ENCODE measurements at regions not wholly inside any gene's neighbourhood (a gene's known extent, or its start where the extent isn't known, plus 50 kb on each side); places are given as distances from the start of the nearest gene placed in this dataset.

DNA sequence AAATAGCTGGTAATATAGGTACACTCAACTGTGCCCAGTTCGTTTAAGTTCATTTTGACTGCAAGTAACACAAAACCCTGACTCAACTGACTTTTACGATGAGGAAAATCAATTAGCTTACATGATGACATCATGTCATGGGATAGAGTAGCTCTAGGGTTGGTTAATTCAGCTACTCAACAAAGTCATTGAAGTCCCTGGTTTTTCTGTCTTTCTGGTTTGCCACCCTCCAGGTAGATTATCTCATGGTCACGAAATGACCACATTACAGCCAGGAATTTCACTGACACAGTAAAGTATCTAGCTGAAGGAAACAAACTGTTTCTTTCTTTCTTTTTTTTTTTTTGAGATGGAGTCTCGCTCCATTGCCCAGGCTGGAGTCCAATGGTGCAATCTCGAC lies 68.5 kb upstream of the FUT8 start:
- Histone ChIP-seq H2BK12ac (ENCODE audit: low read length) (no peak overlapping the region), H4K12ac (ENCODE audit: low read depth, low read length) (no peak overlapping the region), H3K27ac (ENCODE audit: low read depth, low read length) (no peak overlapping the region), H3K79me2 (ENCODE audit: control insufficient read depth, insufficient read depth, low read length, poor library complexity) (no peaks in the 10 kb centered on the region), H2AFZ (ENCODE audit: insufficient read depth, low read length, poor library complexity) (no peak overlapping the region), H3K4me2 (ENCODE audit: low read length) (no peak overlapping the region), H3K4me3 (ENCODE audit: low read depth, low read length) (no peak overlapping the region), H3K9ac (ENCODE audit: low read length) (no peak overlapping the region), H3K27me3 (ENCODE audit: insufficient read depth, low read length) (no peaks in the 10 kb centered on the region), H3K79me1 (ENCODE audit: low read length) (peaks cover 2% of the 10 kb centered on the region), H3K36me3 (ENCODE audit: control insufficient read depth in 1 of 2, insufficient read depth in 2 of 2, low read length in 2 of 2) (no peaks in the 10 kb centered on the region), H4K8ac (ENCODE audit: low read depth, low read length) (no peak overlapping the region), H3K4ac (ENCODE audit: low read depth, low read length) (no peak overlapping the region), H3K4me1 (ENCODE audit: control insufficient read depth in 1 of 2, insufficient read depth in 2 of 2, low read length in 2 of 2) (peaks cover 0 to 2% of the 10 kb centered on the region in 2 experiments), H2AK5ac (ENCODE audit: low read length) (no peak overlapping the region), H3K18ac (ENCODE audit: low read length) (no peak overlapping the region), H3K9me3 (ENCODE audit: insufficient read depth, low read depth, low read length) (peaks cover 2% of the 10 kb centered on the region), H3K23ac (ENCODE audit: low read length) (no peak overlapping the region), H3K14ac (ENCODE audit: low read length) (no peak overlapping the region), H2BK5ac (ENCODE audit: low read depth, low read length, poor library complexity) (no peak overlapping the region), H4K91ac (ENCODE audit: low read depth, low read length) (no peak overlapping the region), H2BK120ac (ENCODE audit: insufficient read depth, low read length, poor library complexity) (no peak overlapping the region)
- WGBS (ENCODE audit: extremely low coverage, insufficient coverage, insufficient read length), result no CpG with 5 or more reads among the region's 5 CpGs
- DNase-seq, result peak; percentile 22 to 81

DNA sequence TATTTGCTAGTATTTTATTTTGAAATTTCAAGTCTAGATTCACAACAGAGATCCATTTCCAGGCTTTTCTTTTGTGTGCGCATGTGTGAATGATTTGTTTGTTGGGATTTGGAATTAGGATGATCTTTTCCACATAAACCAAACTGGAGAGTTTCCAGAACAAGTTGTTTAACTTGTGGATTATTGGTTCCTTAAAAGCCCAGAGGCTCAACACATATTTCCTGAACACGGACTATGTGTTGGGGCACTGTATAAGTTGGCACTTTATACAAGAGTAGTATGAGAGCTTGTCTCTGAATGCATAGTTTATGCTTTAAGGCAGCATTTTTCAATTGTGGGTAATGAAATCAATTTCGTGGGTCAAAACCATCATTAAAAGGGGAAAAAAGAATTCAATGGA lies 67.3 kb upstream of the FUT8 start:
- no peaks in the 10 kb centered on the region for H3K27me3 ChIP-seq (ENCODE audit: insufficient read depth, low read length)
- no peak overlapping the region for H2BK120ac ChIP-seq (ENCODE audit: insufficient read depth, low read length, poor library complexity)

DNA sequence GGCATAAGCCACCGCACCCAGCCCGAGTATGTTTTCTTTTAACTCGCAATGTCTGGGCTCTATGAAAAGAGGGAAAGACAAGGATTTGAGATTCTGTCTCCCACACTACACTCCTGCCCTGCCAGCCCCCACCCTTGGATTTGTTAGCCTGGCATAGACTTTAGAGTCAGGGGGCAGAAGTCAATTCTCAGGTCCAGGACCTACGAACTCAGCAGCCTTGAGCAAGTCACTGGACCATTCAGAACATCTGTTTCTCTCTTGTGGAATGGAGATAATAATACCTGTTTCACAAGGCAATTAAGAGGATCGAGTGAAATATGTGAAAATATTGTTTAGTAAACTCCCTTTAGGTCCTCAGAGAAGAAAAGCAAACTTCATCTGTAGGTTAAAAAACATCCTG lies 66.1 kb upstream of the FUT8 start:
- Histone ChIP-seq H3K79me2 (ENCODE audit: control insufficient read depth, insufficient read depth, low read length, poor library complexity) (no peaks in the 10 kb centered on the region), H2AK5ac (ENCODE audit: low read length) (no peak overlapping the region), H3K79me1 (ENCODE audit: low read length) (peaks cover 2% of the 10 kb centered on the region), H2BK5ac (ENCODE audit: low read depth, low read length, poor library complexity) (no peak overlapping the region), H3K18ac (ENCODE audit: low read length) (no peak overlapping the region), H4K12ac (ENCODE audit: low read depth, low read length) (no peak overlapping the region), H2AFZ (ENCODE audit: insufficient read depth, low read length, poor library complexity) (no peak overlapping the region), H3K27me3 (ENCODE audit: insufficient read depth, low read length) (no peaks in the 10 kb centered on the region), H3K36me3 (ENCODE audit: control insufficient read depth in 1 of 2, insufficient read depth in 2 of 2, low read length in 2 of 2) (no peaks in the 10 kb centered on the region), H3K9me3 (ENCODE audit: insufficient read depth, low read depth, low read length) (peaks cover 2% of the 10 kb centered on the region), H3K4me3 (ENCODE audit: low read depth, low read length) (no peak overlapping the region), H4K8ac (ENCODE audit: low read depth, low read length) (no peak overlapping the region), H4K91ac (ENCODE audit: low read depth, low read length) (no peak overlapping the region), H3K4ac (ENCODE audit: low read depth, low read length) (no peak overlapping the region), H2BK12ac (ENCODE audit: low read length) (no peak overlapping the region), H3K4me2 (ENCODE audit: low read length) (no peak overlapping the region), H3K23ac (ENCODE audit: low read length) (no peak overlapping the region), H3K4me1 (ENCODE audit: control insufficient read depth in 1 of 2, insufficient read depth in 2 of 2, low read length in 2 of 2) (peaks cover 0 to 2% of the 10 kb centered on the region in 2 experiments), H3K27ac (ENCODE audit: low read depth, low read length) (no peak overlapping the region), H2BK120ac (ENCODE audit: insufficient read depth, low read length, poor library complexity) (no peak overlapping the region), H3K14ac (ENCODE audit: low read length) (no peak overlapping the region), H3K9ac (ENCODE audit: low read length) (no peak overlapping the region)
- no CpG with 5 or more reads among the region's 5 CpGs for WGBS (ENCODE audit: extremely low coverage, insufficient coverage, insufficient read length)
- DNase-seq, result no peak

More for the DNA sequence above, 67.3 kb upstream of the FUT8 start:
- peaks cover 2% of the 10 kb centered on the region for H3K9me3 ChIP-seq (ENCODE audit: insufficient read depth, low read depth, low read length)
- WGBS (ENCODE audit: extremely low coverage, insufficient coverage, insufficient read length), result no CpG with 5 or more reads among the region's 3 CpGs
- no peak overlapping the region for H3K27ac ChIP-seq (ENCODE audit: low read depth, low read length)
- no peak overlapping the region for H4K12ac ChIP-seq (ENCODE audit: low read depth, low read length)
- no peak overlapping the region for H3K4ac ChIP-seq (ENCODE audit: low read depth, low read length)
- no peaks in the 10 kb centered on the region for H3K79me2 ChIP-seq (ENCODE audit: control insufficient read depth, insufficient read depth, low read length, poor library complexity)
- H3K14ac ChIP-seq (ENCODE audit: low read length), result no peak overlapping the region
- H3K4me2 ChIP-seq (ENCODE audit: low read length), result no peak overlapping the region
- peaks cover 2% of the 10 kb centered on the region for H3K79me1 ChIP-seq (ENCODE audit: low read length)
- H4K91ac ChIP-seq (ENCODE audit: low read depth, low read length), result no peak overlapping the region
- no peak for DNase-seq
- H4K8ac ChIP-seq (ENCODE audit: low read depth, low read length), result no peak overlapping the region
- no peak overlapping the region for H3K4me3 ChIP-seq (ENCODE audit: low read depth, low read length)
- no peak overlapping the region for H2BK12ac ChIP-seq (ENCODE audit: low read length)
- H2AK5ac ChIP-seq (ENCODE audit: low read length), result no peak overlapping the region
- no peak overlapping the region for H3K18ac ChIP-seq (ENCODE audit: low read length)
- H3K36me3 ChIP-seq (ENCODE audit: control insufficient read depth in 1 of 2, insufficient read depth in 2 of 2, low read length in 2 of 2), result no peaks in the 10 kb centered on the region
- peaks cover 0 to 2% of the 10 kb centered on the region in 2 experiments for H3K4me1 ChIP-seq (ENCODE audit: control insufficient read depth in 1 of 2, insufficient read depth in 2 of 2, low read length in 2 of 2)
- no peak overlapping the region for H3K9ac ChIP-seq (ENCODE audit: low read length)
- H3K23ac ChIP-seq (ENCODE audit: low read length), result no peak overlapping the region
- no peak overlapping the region for H2BK5ac ChIP-seq (ENCODE audit: low read depth, low read length, poor library complexity)
- no peak overlapping the region for H2AFZ ChIP-seq (ENCODE audit: insufficient read depth, low read length, poor library complexity)

DNA sequence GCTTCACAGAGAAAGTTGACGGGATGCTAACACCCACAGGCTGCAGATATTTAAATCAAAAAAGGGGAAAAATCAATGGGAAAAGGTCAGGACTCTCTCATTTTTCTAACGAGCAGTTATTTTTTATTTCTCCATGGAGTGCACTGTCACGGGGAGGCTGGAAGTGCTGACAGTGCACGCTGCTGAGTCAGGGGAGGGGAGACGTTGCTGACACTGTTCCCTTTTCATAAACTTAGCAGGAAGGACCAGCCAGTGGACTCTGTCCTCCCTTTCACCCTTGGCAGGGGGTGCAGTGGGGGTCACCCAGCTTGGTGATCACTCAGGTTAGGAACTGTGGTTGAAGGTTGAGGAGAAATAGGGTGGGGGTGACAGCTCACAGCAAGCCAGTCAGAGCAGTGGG lies 65.6 kb upstream of the FUT8 start:
- H3K9me3 ChIP-seq (ENCODE audit: insufficient read depth, low read depth, low read length), result peaks cover 2% of the 10 kb centered on the region
- no CpG with 5 or more reads among the region's 5 CpGs for whole genome bisulfite sequencing (ENCODE audit: extremely low coverage, insufficient coverage, insufficient read length)
- no peak overlapping the region for H3K27ac ChIP-seq (ENCODE audit: low read depth, low read length)
- no peak overlapping the region for H3K4me2 ChIP-seq (ENCODE audit: low read length)
- H3K23ac ChIP-seq (ENCODE audit: low read length), result no peak overlapping the region
- no peak overlapping the region for H2BK5ac ChIP-seq (ENCODE audit: low read depth, low read length, poor library complexity)
- peaks cover 2% of the 10 kb centered on the region for H3K79me1 ChIP-seq (ENCODE audit: low read length)
- peak overlapping the region; percentile 2 for H4K91ac ChIP-seq (ENCODE audit: low read depth, low read length)
- no peaks in the 10 kb centered on the region for H3K79me2 ChIP-seq (ENCODE audit: control insufficient read depth, insufficient read depth, low read length, poor library complexity)
- H3K36me3 ChIP-seq (ENCODE audit: control insufficient read depth in 1 of 2, insufficient read depth in 2 of 2, low read length in 2 of 2), result no peaks in the 10 kb centered on the region
- no peak overlapping the region for H2AFZ ChIP-seq (ENCODE audit: insufficient read depth, low read length, poor library complexity)
- no peak overlapping the region for H3K14ac ChIP-seq (ENCODE audit: low read length)
- no peak overlapping the region for H3K4me3 ChIP-seq (ENCODE audit: low read depth, low read length)
- H4K8ac ChIP-seq (ENCODE audit: low read depth, low read length), result no peak overlapping the region
- H2BK120ac ChIP-seq (ENCODE audit: insufficient read depth, low read length, poor library complexity), result no peak overlapping the region
- no peak for DNase-seq
- no peak overlapping the region for H3K9ac ChIP-seq (ENCODE audit: low read length)
- H3K27me3 ChIP-seq (ENCODE audit: insufficient read depth, low read length), result no peaks in the 10 kb centered on the region
- H2BK12ac ChIP-seq (ENCODE audit: low read length), result no peak overlapping the region
- no peak overlapping the region for H2AK5ac ChIP-seq (ENCODE audit: low read length)
- H3K18ac ChIP-seq (ENCODE audit: low read length), result no peak overlapping the region
- H4K12ac ChIP-seq (ENCODE audit: low read depth, low read length), result no peak overlapping the region
- H3K4ac ChIP-seq (ENCODE audit: low read depth, low read length), result no peak overlapping the region
- peaks cover 0 to 2% of the 10 kb centered on the region in 2 experiments for H3K4me1 ChIP-seq (ENCODE audit: control insufficient read depth in 1 of 2, insufficient read depth in 2 of 2, low read length in 2 of 2)

Measured in trophoblast cell (in vitro differentiated cells and primary cell).